GM12878 (cell line): ENCODE measurements at regions not wholly inside any gene's neighbourhood (a gene's known extent, or its start where the extent isn't known, plus 50 kb on each side); places are given as distances from the start of the nearest gene placed in this dataset.

Source experiments
- FOXM1 ChIP-seq: IDR thresholded peaks from 2 replicates; pipeline ENCODE4 v1.6.1; 2012; ENCODE audit warnings: low read depth, mild to moderate bottlenecking, inconsistent platforms, low read length, moderate library complexity
- POLR2A ChIP-seq: IDR thresholded peaks from 2 replicates; pipeline ENCODE4 v1.6.1; 2011; ENCODE audit warnings: low read depth, mild to moderate bottlenecking, low read length
- POLR2AphosphoS2 ChIP-seq: IDR thresholded peaks from 2 replicates; pipeline ENCODE4 v1.6.1; 2011; ENCODE audit warnings: low read depth, mild to moderate bottlenecking, low read length, improper control_type of control experiment, moderate library complexity
- POLR2AphosphoS5 ChIP-seq: IDR thresholded peaks from 2 replicates; pipeline ENCODE4 v1.6.1; 2011; ENCODE audit warnings: mild to moderate bottlenecking, low read length, inconsistent platforms
- SP1 ChIP-seq: IDR thresholded peaks from one replicate; pipeline ENCODE4 v1.6.1; 2011; ENCODE audit warnings: low read depth, low read length
- ZNF384 ChIP-seq: IDR thresholded peaks from 2 replicates; pipeline ENCODE4 v1.6.1; 2012; ENCODE audit warnings: low read depth, mild to moderate bottlenecking, low read length, improper control_type of control experiment, borderline replicate concordance
- TF ChIP-seq, protein P1 (sequence below), 3 experiments: IDR thresholded peaks in 2 of 3; conservative IDR thresholded peaks in 1 of 3; 2 replicates each; pipeline ENCODE4 v1.5.1; 2011; ENCODE audit warnings: low read depth in 3 of 3, low read length in 3 of 3, mild to moderate bottlenecking in 3 of 3, control low read depth in 2 of 3, moderate library complexity in 2 of 3, inconsistent platforms in 1 of 3, mixed read lengths in 1 of 3; ENCODE audit not compliant: control insufficient read depth in 2 of 3, insufficient read depth in 1 of 3; ENCODE audit errors: extremely low read depth in 1 of 3
- TF ChIP-seq, protein P2 (sequence below): fragments of 450-650 bp; IDR thresholded peaks from 2 replicates; pipeline ENCODE4 v1.6.1; 2016; ENCODE audit warnings: mild to moderate bottlenecking, moderate library complexity, borderline replicate concordance

DNA sequence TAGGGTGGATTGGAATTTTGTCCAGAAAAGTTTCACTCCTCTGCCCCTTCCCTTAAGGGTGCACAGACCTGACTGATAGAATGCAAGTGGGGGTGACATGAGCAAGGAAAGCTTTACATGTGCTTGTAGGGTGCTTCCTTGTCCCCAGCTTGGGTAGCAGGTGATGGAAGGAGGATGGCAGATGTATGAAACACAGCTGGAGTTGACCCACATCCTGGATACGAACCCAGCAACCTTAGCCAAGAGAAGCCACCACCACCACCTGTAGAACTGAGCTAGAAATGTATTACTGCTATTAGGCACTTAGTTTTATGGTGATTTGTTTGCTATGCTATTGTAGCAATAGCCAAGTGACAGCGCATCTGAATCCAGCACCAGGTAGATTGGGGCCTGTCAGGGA is 227.4 kb downstream of the HS3ST1 start:
- TF ChIP-seq POLR2A (no peak), POLR2AphosphoS5 (no peak), FOXM1 (no peak), ZNF384 (no peak), SP1 (no peak), POLR2AphosphoS2 (no peak)
- TF ChIP-seq, protein P1, sequence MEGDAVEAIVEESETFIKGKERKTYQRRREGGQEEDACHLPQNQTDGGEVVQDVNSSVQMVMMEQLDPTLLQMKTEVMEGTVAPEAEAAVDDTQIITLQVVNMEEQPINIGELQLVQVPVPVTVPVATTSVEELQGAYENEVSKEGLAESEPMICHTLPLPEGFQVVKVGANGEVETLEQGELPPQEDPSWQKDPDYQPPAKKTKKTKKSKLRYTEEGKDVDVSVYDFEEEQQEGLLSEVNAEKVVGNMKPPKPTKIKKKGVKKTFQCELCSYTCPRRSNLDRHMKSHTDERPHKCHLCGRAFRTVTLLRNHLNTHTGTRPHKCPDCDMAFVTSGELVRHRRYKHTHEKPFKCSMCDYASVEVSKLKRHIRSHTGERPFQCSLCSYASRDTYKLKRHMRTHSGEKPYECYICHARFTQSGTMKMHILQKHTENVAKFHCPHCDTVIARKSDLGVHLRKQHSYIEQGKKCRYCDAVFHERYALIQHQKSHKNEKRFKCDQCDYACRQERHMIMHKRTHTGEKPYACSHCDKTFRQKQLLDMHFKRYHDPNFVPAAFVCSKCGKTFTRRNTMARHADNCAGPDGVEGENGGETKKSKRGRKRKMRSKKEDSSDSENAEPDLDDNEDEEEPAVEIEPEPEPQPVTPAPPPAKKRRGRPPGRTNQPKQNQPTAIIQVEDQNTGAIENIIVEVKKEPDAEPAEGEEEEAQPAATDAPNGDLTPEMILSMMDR (IDR thresholded peaks at IDR 0.05 in 2 of 3, conservative IDR thresholded peaks at IDR 0.05 in 1 of 3; ENCODE audit: control insufficient read depth in 2 of 3, extremely low read depth in 1 of 3, insufficient read depth in 1 of 3, low read depth in 3 of 3, low read length in 3 of 3), result no peak
- TF ChIP-seq, protein P2, sequence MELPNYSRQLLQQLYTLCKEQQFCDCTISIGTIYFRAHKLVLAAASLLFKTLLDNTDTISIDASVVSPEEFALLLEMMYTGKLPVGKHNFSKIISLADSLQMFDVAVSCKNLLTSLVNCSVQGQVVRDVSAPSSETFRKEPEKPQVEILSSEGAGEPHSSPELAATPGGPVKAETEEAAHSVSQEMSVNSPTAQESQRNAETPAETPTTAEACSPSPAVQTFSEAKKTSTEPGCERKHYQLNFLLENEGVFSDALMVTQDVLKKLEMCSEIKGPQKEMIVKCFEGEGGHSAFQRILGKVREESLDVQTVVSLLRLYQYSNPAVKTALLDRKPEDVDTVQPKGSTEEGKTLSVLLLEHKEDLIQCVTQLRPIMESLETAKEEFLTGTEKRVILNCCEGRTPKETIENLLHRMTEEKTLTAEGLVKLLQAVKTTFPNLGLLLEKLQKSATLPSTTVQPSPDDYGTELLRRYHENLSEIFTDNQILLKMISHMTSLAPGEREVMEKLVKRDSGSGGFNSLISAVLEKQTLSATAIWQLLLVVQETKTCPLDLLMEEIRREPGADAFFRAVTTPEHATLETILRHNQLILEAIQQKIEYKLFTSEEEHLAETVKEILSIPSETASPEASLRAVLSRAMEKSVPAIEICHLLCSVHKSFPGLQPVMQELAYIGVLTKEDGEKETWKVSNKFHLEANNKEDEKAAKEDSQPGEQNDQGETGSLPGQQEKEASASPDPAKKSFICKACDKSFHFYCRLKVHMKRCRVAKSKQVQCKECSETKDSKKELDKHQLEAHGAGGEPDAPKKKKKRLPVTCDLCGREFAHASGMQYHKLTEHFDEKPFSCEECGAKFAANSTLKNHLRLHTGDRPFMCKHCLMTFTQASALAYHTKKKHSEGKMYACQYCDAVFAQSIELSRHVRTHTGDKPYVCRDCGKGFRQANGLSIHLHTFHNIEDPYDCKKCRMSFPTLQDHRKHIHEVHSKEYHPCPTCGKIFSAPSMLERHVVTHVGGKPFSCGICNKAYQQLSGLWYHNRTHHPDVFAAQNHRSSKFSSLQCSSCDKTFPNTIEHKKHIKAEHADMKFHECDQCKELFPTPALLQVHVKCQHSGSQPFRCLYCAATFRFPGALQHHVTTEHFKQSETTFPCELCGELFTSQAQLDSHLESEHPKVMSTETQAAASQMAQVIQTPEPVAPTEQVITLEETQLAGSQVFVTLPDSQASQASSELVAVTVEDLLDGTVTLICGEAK, result no peak
